ENCODE measurements at regions not wholly inside any gene's neighbourhood (a gene's known extent, or its start where the extent isn't known, plus 50 kb on each side); places are given as distances from the start of the nearest gene placed in this dataset.
A peak's percentile ranks its signal among the peaks of the same experiment; 100 is the strongest.

GRCh38 chr13:33649212-33649878 is 168.6 kb upstream of the RFC3 start:
- Histone ChIP-seq H2BK120ac (ENCODE audit: low read depth, low read length) (no peak overlapping the region), H3K27me3 (ENCODE audit: control insufficient read depth, insufficient read depth, low read length) (no peaks in the 10 kb centered on the region), H3K9ac (ENCODE audit: low read depth, low read length) (no peak overlapping the region), H3K4me1 (ENCODE audit: control insufficient read depth, insufficient read depth, low read length) (peaks cover 9% of the 10 kb centered on the region), H2BK15ac (ENCODE audit: low read depth, low read length) (no peak overlapping the region; the same call in 2 of the 3 replicates), H3K4me3 (ENCODE audit: insufficient read depth, low read depth, low read length) (no peak overlapping the region), H3K79me1 (ENCODE audit: low read depth in 1 of 2, low read length in 2 of 2) (no peaks in the 10 kb centered on the region), H3K56ac (ENCODE audit: extremely low read depth, insufficient read depth, low read length) (no peak overlapping the region), H2AFZ (replicated peaks; ENCODE audit: low read length, poor library complexity) (no peak overlapping the region), H3K36me3 (ENCODE audit: control insufficient read depth, insufficient read depth, low read length) (no peaks in the 10 kb centered on the region), H2BK20ac (ENCODE audit: low read depth, low read length) (no peak overlapping the region), H4K20me1 (ENCODE audit: insufficient read depth, low read length) (no peaks in the 10 kb centered on the region), H3K14ac (replicated peaks; ENCODE audit: low read depth, low read length) (no peak overlapping the region), H3K27ac (ENCODE audit: insufficient read depth, low read length) (no peak overlapping the region), H3K23ac (ENCODE audit: low read depth, low read length) (no peak overlapping the region), H4K91ac (ENCODE audit: insufficient read depth, low read depth, low read length) (no peak overlapping the region), H4K8ac (ENCODE audit: low read depth in 2 of 2, low read length in 2 of 2) (no peak overlapping the region), H3K9me3 (ENCODE audit: control insufficient read depth, insufficient read depth, low read length) (no peaks in the 10 kb centered on the region), H3K4me2 (ENCODE audit: low read depth, low read length) (no peak overlapping the region), H3K18ac (ENCODE audit: low read depth, low read length) (peak overlapping the region; percentile 53; the same call in 1 of the 2 replicates), H3K9me1 (ENCODE audit: insufficient read depth, low read length) (peaks cover 9% of the 10 kb centered on the region), H4K5ac (ENCODE audit: low read depth, low read length) (no peak overlapping the region), H2BK5ac (ENCODE audit: low read depth, low read length, poor library complexity, severe bottlenecking) (no peak overlapping the region), H2AK5ac (ENCODE audit: low read depth, low read length) (no peak overlapping the region), H2AK9ac (replicated peaks; ENCODE audit: low read depth, low read length, poor library complexity) (no peak overlapping the region), H3K4ac (ENCODE audit: low read depth, low read length) (no peak overlapping the region)
- no CpG with 5 or more reads among the region's 5 CpGs for WGBS, 2 experiments (ENCODE audit: extremely low coverage in 2 of 2, insufficient read length in 1 of 2)
- POLR2A ChIA-PET (ENCODE audit: unreplicated experiment), result no interaction called here
- intact Hi-C loops (cut with micrococcal nuclease), result no loop called here
- TF ChIP-seq RAD21 (IDR thresholded peaks at IDR 0.05; ENCODE audit: low read length) (no peak), CTCF (conservative IDR thresholded peaks at IDR 0.05; ENCODE audit: low read depth, low read length) (no peak)
- no TSS peak for BruUV-seq (replicated peaks)
- CTCF ChIA-PET, result interaction anchor here (0.6 kb wide), 1 partner anchor 74 kb away, joined by 10 read pairs; no protein-coding TSS in a partner anchor
- in situ Hi-C loops (cut with MboI; ENCODE audit: low sequenced_read_pairs), result no loop called here
- ATAC-seq (ENCODE audit: low read depth) (peak; percentile 57), DNase-seq (peak; percentile 6)
- dilution Hi-C loops (cut with HindIII; ENCODE audit: low sequenced_read_pairs, unreplicated experiment), result no loop called here

All from IMR-90 (cell line).